Mucosa of rectum (tissue), 2 donors: ENCODE measurements at regions not wholly inside any gene's neighbourhood (a gene's known extent, or its start where the extent isn't known, plus 50 kb on each side); places are given as distances from the start of the nearest gene placed in this dataset.
"Not testable (repeated sequence)": the region's sequence is repeated elsewhere in the genome, so short reads cannot be mapped to it uniquely, and the experiment has no call there.

ENCODE experiments used
- H3K27ac ChIP-seq, 2 donors: one replicate each; pipeline ENCODE4 v1.7.0; 2013; ENCODE audit warnings: inconsistent platforms in 2 of 2, low read depth in 2 of 2, low read length in 2 of 2
- H3K27me3 ChIP-seq, 2 donors: one replicate each; pipeline ENCODE4 v1.7.0; 2013; ENCODE audit warnings: low read length in 2 of 2; ENCODE audit not compliant: control insufficient read depth in 2 of 2, insufficient read depth in 2 of 2
- H3K36me3 ChIP-seq, 2 donors: one replicate each; pipeline ENCODE4 v1.7.0; 2013; ENCODE audit warnings: low read length in 2 of 2; ENCODE audit not compliant: control insufficient read depth in 2 of 2, insufficient read depth in 2 of 2
- H3K4me1 ChIP-seq, 2 donors: one replicate each; pipeline ENCODE4 v1.7.0; 2013; ENCODE audit warnings: low read length in 2 of 2, mild to moderate bottlenecking in 1 of 2; ENCODE audit not compliant: control insufficient read depth in 2 of 2, insufficient read depth in 2 of 2
- H3K4me3 ChIP-seq, 2 donors: one replicate each; pipeline ENCODE4 v1.7.0; 2013; ENCODE audit warnings: low read length in 2 of 2
- H3K9ac ChIP-seq, 2 donors: one replicate each; pipeline ENCODE4 v1.7.0; 2013; ENCODE audit warnings: low read length in 2 of 2, low read depth in 1 of 2, mild to moderate bottlenecking in 1 of 2
- H3K9me3 ChIP-seq, 2 donors: one replicate each; pipeline ENCODE4 v1.7.0; 2013; ENCODE audit warnings: low read length in 2 of 2; ENCODE audit not compliant: control insufficient read depth in 2 of 2
- donor health status: healthy.
- donor health status: Normal muscosa, but diverticular disease.

GRCh38 chr16:65268331-65268730 is 146.5 kb upstream of the CDH11 start:
- Histone ChIP-seq H3K36me3 (no peaks in the 10 kb centered on the region), H3K9me3 (no peaks in the 10 kb centered on the region), H3K27ac (no peak overlapping the region), H3K27me3 (no peaks in the 10 kb centered on the region), H3K4me3 (no peak overlapping the region), H3K4me1 (no peaks in the 10 kb centered on the region), H3K9ac (no peak overlapping the region)

DNA sequence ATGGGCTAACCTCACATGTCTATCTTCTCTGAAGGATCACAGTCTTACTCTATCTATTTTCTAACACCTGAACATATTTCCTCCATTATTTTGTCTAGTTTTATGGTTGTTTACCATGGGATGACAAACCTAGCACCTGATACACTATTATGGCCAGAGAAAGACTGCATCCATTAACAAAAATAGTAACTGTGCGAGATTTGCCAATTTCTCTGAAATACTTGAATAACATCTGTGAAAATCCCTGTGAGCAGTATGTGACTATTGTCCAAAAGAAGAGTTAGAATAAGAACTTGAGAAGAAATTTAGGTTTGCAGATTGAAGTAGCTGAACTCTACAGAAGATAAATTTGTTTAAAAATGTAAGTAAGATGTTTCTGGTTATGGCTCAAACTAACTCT is 142.0 kb upstream of the CDH11 start:
- no peaks in the 10 kb centered on the region for H3K27me3 ChIP-seq
- no peak overlapping the region for H3K9ac ChIP-seq
- H3K9me3 ChIP-seq, result no peaks in the 10 kb centered on the region
- no peak overlapping the region for H3K4me3 ChIP-seq
- no peaks in the 10 kb centered on the region for H3K36me3 ChIP-seq
- no peaks in the 10 kb centered on the region for H3K4me1 ChIP-seq
- H3K27ac ChIP-seq, result no peak overlapping the region

GRCh38 chr16:65260746-65261145 is 138.9 kb upstream of the CDH11 start:
- Histone ChIP-seq H3K27ac (no peak overlapping the region), H3K27me3 (no peaks in the 10 kb centered on the region)

DNA sequence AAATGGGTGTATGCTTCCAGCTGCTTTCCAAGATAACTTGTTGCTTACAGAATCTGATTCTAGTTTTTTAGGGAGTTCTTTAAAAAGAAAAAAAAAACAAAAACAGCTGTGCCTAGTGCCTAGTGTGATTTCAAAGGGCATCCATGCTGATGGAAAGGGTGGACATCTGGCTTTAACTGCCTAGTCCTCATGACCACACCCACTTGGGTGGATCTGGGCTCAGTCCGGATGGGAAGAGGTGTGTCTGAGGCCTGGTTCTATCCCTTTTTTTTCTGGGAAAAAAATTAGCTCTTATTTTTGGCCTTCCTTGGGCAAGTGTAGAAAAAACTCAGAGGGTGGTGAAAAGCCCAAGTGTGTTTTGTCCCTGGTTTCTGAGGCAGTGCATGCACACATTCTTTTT is 132.3 kb upstream of the CDH11 start:
- Histone ChIP-seq H3K4me3 (no peak overlapping the region), H3K36me3 (no peaks in the 10 kb centered on the region), H3K27ac (no peak overlapping the region), H3K9me3 (no peaks in the 10 kb centered on the region), H3K4me1 (no peaks in the 10 kb centered on the region), H3K9ac (no peak overlapping the region), H3K27me3 (no peaks in the 10 kb centered on the region)

More at GRCh38 chr16:65260746-65261145, 138.9 kb upstream of the CDH11 start:
- Histone ChIP-seq H3K9me3 (no peaks in the 10 kb centered on the region), H3K36me3 (no peaks in the 10 kb centered on the region), H3K4me3 (no peak overlapping the region), H3K4me1 (no peaks in the 10 kb centered on the region), H3K9ac (no peak overlapping the region)

- H3K27ac ChIP-seq, result no peak overlapping the region
Observed at GRCh38 chr16:65249768-65250167, 127.9 kb upstream of the CDH11 start.

GRCh38 chr16:65244787-65245186 is 122.9 kb upstream of the CDH11 start:
- Histone ChIP-seq H3K9me3 (no peaks in the 10 kb centered on the region), H3K9ac (no peak overlapping the region), H3K27me3 (no peaks in the 10 kb centered on the region), H3K36me3 (no peaks in the 10 kb centered on the region), H3K27ac (no peak overlapping the region), H3K4me3 (no peak overlapping the region), H3K4me1 (no peaks in the 10 kb centered on the region)

More at GRCh38 chr16:65249768-65250167, 127.9 kb upstream of the CDH11 start:
- no peaks in the 10 kb centered on the region for H3K9me3 ChIP-seq
- no peaks in the 10 kb centered on the region for H3K4me1 ChIP-seq
- no peak overlapping the region for H3K4me3 ChIP-seq
- H3K36me3 ChIP-seq, result no peaks in the 10 kb centered on the region
- H3K27me3 ChIP-seq, result no peaks in the 10 kb centered on the region
- no peak overlapping the region for H3K9ac ChIP-seq

DNA sequence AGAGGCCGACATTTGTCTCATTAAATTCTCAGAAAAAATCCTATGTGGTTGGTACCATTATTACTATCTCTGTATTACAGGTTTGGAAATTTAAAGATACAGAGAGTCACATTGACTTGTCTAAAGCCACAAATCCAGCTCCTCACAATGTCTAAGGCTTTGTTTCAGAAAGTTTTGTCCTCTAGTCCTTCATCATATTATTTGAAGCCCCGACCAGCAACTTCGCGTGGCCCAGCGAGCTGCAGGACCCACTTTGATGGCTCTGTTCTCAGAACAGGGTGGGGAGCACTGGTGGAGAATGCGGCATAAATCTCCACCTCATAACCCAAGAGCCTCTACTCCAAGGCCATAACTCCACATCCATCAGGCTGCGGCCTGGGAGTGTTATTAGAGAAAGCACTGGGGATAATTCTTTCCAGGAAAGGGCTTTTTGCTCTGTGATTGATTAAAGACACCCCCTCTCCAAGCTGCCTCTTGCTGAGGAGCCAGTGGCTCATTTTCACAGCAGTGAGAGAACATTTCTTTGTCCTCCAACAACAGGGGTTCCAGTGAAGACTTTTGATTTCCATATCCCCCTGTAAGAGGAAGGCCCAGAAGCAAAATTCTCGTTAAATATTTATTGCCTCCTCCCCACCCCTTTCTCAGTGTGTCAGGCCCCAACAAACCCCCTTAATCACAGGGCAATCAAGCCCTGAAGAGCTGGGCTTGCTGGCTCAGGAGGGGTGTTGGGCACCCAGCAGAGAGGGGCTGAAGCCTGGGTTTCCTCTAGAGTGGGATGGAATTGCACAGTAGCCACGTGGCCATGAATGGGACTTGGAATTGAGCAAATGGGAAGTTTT is 113.7 kb upstream of the CDH11 start:
- H3K9ac ChIP-seq, result no peak overlapping the region
- H3K27me3 ChIP-seq, result no peaks in the 10 kb centered on the region
- no peaks in the 10 kb centered on the region for H3K36me3 ChIP-seq
- no peaks in the 10 kb centered on the region for H3K4me1 ChIP-seq
- no peak overlapping the region for H3K27ac ChIP-seq
- no peak overlapping the region for H3K4me3 ChIP-seq
- no peaks in the 10 kb centered on the region for H3K9me3 ChIP-seq

GRCh38 chr16:65234721-65235320 is 113.0 kb upstream of the CDH11 start:
- not testable (repeated sequence) for H3K27ac ChIP-seq, H3K9me3 ChIP-seq, H3K36me3 ChIP-seq, H3K4me1 ChIP-seq, H3K9ac ChIP-seq, H3K4me3 ChIP-seq, H3K27me3 ChIP-seq

DNA sequence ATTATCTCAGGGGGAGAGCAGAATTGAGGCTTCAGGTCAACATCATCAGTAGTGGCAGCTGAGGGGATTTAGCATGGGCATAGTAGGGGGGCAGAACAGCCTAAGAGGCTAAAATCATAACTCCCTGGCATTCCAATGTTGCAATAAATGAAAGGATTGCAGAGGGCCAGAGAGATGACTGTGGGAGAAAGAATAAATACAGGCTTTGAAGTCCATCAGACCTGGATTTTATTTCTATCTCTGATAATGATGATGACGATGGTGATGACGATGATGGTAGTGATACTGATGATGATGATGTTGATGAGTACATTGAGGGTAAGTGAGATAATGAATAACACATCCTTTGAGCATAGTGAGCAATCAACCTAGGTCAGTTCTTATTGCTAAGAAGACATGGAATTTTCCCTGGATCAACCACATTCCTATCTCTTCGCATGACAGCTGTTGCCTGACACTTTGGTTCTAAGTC is 107.4 kb upstream of the CDH11 start:
- Histone ChIP-seq H3K4me1 (no peaks in the 10 kb centered on the region), H3K27me3 (no peaks in the 10 kb centered on the region), H3K9me3 (no peaks in the 10 kb centered on the region), H3K27ac (no peak overlapping the region), H3K36me3 (no peaks in the 10 kb centered on the region), H3K9ac (no peak overlapping the region), H3K4me3 (no peak overlapping the region)

GRCh38 chr16:65227150-65227835 is 105.4 kb upstream of the CDH11 start:
- Histone ChIP-seq H3K4me1 (no peaks in the 10 kb centered on the region), H3K4me3 (no peak overlapping the region), H3K27ac (no peak overlapping the region), H3K9me3 (no peaks in the 10 kb centered on the region), H3K36me3 (no peaks in the 10 kb centered on the region), H3K9ac (no peak overlapping the region), H3K27me3 (no peaks in the 10 kb centered on the region)
